ENCODE measurements at regions not wholly inside any gene's neighbourhood (a gene's known extent, or its start where the extent isn't known, plus 50 kb on each side); places are given as distances from the start of the nearest gene placed in this dataset.
"Not testable (repeated sequence)": the region's sequence is repeated elsewhere in the genome, so short reads cannot be mapped to it uniquely, and the experiment has no call there.

DNA sequence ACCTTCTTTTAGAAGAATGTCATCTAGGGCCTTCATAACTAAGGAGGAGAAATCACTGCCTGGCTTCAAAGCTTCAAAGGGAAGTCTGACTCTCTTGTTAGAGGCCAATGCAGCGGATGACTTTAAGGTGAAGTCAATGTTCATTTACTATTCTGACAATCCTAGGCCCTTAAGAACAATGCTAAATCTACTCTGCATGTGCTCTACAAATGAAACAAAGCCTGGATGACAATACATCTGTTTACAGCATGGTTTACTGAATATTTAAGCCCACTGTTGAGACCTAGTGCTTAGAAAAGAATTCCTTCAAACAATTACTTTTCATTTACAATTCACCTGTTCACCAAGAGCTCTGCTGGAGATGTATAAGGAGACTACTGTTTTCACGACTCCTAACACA, 160.4 kb upstream of the EPHA3 start:
- DNase-seq = no peak

DNA sequence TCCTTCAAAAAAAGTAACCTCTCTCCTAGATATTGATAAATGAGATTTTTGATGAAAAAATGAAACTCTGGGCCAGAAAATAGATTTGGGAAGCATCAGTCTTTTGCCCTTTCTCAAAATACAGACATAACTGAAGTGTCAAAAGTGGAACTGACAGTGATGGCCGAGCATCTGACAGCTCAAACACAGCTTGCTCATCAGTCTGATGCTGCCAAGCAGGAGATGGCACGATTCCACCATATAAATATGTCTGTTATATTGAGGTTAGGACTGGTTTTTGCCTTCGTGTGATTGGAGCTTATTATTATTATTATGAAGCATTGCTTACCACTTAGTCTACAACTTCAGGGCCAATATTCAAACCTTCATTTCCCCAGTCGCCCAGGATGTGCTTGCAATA, 152.6 kb upstream of the EPHA3 start:
- DNase-seq = no peak

DNA sequence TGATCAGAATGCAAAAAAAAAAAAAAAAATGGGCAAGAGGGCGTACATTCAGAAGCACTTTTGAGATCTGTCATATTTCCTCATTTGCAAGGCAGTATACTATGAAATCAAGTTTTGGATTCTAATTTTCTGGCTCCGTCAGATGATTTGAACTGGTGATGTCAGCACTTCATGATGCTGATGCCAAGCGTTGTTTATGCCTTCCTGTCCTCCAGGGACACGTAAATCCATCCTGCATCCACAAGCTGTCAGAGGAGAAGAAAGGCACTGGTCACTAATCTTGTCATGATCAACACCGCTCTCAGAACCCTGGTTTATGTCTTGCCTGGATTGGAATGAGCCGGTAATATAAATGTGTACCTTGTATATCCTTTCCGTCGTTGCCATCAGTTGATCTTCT, 152.1 kb upstream of the EPHA3 start:
- DNase-seq = no peak

DNA sequence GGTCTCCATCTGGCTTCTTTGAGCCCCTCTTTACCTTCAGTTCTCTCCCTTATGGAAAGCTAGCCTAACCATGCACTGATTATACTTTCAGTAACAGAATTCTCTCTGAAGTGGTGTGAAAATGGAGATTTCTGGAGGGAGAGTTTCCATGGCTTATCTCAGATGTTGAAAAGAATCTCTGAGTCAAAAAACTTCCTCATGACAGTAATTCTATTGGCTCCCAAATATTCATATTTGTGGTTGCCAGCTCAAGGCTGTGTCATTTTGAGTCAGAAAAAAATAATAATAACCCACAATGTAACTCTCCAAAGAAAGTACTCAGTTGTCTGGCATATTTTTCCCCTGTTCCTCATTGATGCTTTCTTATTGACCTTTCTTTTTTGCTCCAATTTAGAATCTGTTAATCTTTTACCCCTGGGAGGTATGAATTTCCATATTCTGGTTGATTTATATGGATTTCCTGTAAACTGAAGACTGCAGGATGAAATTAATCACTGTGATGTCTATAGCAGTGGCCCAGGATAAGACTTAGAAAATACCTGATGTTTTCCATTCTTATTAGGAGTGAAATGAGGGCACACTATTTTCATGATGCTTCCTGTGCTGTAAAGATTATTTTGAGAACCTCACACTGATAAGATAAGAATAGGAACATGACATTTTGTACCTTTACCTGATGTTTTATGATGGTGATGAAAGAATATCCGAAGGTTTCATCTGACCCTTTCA, 149.5 kb upstream of the EPHA3 start:
- no peak for DNase-seq

DNA sequence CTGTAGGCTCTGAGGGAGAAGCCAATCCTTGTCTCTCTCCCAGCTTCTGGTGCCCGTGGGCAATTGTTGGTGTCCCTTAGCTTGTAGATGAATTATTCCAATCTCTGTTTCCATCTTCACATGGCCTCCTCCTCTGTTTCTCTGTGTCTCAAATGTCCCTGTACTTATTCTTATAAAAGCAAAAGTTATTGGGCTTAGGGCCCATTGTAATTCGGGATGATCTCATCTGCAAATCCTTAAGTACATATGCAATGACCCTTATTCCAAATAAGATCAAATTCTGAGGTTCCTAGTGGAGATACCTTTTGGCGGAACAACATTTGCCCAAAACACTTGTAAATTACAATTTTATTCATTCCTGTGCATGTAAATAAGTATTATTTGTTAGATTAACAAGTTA, 147.4 kb upstream of the EPHA3 start:
- no peak for DNase-seq

- no peak for DNase-seq
Observed at GRCh38 chr3:88963003-88963402, 144.4 kb upstream of the EPHA3 start.

- DNase-seq = no peak
Observed at GRCh38 chr3:88979760-88980159, 127.7 kb upstream of the EPHA3 start.

DNA sequence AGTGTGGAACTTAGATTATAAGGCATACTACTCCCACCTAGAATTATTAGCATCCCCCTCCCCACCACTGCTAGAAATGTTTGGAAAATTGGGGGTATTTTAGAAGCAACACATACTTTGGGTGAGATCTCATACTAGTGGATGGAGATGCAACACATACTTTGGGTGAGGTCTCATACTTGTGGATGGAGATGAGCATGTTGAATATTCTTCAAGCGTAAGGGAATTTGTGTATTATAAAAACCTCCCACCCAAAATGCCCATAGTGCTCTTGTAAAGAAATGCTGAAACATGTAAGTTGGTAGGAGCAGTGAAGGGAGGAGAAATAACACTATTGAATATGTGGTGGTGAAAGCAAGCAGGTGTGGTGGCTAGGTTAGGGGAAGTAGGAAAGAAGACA, 124.0 kb upstream of the EPHA3 start:
- no peak for DNase-seq

GRCh38 chr3:88984256-88984655, 123.2 kb upstream of the EPHA3 start:
- DNase-seq = no peak

DNA sequence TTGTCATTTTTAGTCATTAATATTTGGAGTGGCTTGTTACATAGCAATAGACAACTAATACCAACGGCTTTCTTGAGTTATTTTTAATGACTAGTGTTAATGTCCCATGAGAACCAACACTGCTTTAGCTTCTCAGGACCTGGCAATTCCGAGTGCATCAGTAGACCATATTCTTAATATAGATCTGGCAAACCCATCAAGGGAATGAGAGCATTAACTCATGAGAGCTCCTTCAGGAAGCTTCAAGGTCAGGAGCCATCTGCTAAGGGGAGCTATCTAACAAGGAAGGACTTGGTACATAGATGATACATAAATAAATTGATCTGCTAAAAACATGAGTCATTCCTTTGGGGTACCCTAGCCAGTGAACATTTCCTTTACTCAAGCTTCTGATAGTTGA, 122.6 kb upstream of the EPHA3 start:
- DNase-seq = no peak

DNA sequence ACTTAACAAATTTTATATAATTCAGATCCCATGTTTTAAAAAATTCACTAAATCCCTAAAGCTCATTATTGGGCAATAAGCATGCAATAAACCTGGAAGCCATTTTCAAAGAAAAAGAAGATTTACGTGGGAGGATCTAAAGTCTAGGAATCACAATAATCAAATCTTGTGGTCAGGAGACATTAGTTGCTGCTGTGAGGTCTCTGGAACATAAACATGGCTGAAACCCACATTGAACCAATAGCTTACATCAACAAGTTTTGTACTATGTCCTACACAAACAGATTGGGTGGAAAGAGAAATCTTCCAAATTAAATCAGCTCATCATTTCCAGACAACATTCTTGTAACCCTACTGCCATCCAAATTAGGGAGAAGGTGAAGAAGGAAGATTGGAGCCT, 121.9 kb upstream of the EPHA3 start:
- DNase-seq = no peak

DNA sequence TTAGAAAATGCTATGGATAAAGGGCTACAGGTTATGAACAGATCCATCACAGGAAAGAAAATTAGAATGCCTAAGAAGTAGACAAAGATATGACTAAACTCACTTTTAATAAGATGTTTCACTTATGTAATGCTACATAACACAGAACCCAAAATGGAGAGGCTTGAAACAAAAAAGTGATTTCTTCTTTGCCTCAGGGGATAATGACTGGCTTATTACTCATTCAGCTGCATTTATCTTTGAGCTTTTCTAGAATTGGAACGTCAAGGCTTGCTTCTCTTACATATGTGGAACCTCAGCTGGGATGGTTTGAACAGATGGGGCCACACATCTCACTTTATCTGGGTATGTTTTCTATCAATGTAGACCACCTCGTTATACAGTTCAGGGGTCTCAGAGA, 120.6 kb upstream of the EPHA3 start:
- no peak for DNase-seq

DNA sequence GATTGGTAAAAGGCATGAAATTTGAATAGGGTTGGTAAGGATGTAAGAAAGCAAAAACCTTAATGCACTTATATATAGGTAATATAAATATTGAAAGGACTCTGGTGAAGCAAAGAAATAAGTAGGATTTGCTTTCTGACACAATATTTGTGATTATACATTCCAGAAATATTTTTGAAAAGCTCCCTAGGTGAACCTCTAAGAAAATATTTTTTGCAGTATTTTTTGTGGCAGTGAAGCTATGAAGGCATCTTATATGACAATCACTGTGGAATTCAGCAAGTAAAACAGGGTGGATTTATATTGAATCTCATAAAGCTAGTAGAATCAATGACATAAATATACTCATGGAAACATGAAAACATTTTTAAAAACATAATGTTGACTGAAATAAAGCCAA, 119.6 kb upstream of the EPHA3 start:
- DNase-seq = no peak

GRCh38 chr3:88988906-88989305, 118.5 kb upstream of the EPHA3 start:
- no peak for DNase-seq

DNA sequence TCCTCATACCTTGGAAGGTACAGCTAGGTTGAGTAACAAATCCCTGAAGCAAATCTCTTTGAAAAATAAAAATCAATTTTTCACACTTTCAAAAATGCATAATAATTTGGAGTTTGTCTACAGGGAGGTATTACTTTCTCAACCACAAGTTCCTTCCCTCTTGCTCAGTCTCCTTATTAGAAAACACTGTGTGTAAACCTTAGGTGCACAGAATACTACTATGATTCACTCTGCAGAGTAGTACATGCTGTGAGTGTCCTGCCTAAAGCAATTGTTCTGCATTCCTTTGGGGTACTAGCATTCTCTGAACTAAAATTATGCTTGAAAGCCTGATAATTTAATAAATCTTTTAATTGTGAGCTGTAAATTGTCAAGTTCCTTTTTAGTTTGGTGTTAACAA, 115.9 kb upstream of the EPHA3 start:
- no peak for DNase-seq

DNA sequence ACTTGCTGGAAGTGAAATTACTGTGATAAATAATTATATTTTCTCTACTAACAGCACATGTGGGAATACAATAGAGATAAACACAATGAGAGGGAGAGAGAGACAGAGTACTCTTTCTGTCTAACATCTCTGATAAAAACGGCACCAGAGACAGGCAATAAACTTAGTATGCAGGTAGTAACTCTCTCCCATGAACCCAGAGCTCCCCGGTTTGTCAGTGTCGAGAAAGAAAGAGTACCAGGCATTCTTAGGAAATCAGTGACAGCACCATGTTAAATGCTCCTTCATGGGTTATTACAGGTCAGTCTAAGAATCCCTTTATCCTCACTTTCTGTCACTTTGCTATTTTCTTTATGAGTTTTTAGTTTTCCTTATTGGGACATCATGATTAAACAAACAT, 110.7 kb upstream of the EPHA3 start:
- DNase-seq = peak in 1 of 51 donors; percentile 6

DNA sequence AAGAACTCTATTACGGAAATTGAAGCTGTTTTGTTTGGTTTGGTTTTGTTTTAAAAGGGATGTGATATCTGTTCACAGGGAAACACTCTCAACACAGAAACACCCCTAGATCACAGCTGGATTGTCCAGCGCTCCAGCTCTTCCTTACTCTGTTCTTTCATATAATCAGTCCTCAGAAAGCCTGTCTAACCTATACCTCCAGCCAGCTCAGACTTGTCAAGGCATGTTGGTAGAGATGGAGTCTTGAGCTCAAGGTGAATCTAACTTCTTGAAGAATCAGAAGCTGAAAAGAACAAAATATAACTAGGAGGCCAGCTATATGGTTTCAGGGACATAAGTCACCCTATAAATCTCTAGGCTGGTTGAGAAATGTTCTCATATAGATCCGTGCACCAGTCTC, 110.2 kb upstream of the EPHA3 start:
- no peak for DNase-seq

- DNase-seq = no peak
Observed at GRCh38 chr3:89000886-89001285, 106.5 kb upstream of the EPHA3 start.

DNA sequence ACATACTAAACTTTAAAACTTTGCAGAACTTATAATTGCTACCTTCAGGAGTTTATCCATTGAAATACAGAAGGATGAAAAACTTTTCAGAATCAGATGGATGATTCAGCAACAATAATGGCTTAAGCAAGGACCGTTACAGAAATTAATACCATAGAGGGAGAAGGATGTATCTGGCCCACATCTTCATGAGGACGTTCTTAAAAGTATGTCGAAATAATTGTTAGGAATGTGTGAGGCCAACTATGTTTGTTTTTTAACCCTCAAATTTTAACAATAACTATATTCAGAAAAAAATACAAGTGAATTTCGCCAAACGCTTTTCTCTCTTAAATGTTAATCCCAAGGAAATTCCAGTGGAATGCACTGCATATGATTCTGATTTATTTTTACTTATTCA, 105.2 kb upstream of the EPHA3 start:
- DNase-seq = no peak

DNA sequence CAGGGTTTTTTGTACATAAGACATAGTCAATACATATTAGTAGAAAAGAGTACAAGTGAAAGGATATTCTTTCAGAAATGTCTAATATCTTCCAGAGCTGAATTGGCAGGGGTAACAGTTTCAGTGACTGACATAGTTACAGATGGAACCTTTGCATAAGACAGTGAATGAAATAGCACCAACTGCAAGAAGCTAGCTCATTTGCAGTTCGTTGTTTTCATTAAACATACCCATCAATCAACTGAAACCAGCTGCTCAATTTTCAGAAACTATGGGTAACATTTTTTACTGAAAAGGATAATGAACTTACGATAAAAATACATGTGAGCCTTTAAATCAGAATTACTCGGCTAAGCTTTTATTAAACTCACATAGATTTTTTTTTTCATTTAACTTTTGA, 93.9 kb upstream of the EPHA3 start:
- DNase-seq = no peak

DNA sequence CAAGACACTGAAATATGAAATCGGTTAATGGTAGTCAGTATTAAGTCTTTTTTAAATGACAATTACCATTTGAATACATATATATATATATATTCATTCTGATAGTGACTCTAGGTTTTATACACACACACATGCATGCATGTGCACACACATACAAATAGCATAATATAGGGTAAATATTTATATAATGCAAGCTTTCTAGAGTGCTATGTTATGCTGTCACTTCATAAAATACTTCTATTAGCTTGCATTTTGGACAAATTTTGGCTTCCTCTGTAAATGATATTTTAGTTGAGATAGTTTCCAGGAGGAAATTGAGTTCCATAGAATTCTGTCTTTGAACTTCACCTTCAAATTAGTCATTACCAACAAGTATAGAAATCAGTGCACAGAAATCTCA, 89.9 kb upstream of the EPHA3 start:
- no peak for DNase-seq

DNA sequence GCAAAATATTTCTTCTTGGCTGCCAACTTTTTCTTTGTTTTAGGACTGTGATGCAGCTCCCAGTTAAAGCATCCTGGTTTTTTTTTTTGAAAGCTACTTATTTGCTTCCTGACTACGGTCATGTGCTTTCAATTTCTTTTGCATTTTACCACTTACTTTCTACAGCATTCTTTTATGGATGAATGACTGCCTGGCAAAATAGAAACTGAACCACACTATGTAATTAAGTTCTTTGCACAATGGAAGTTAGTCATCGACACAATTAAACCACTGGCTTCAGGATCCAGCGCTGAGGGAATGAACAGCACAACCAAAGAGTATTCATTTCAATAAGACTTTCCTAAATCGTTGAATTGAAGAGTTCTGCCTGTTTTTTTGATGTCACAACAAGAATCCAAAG, 82.2 kb upstream of the EPHA3 start:
- DNase-seq = peak in 2 of 51 donors; percentile 3 to 13

GRCh38 chr3:89032346-89033013, 74.9 kb upstream of the EPHA3 start:
- no peak for DNase-seq

- not testable (repeated sequence) for DNase-seq
Observed at GRCh38 chr3:89034723-89035122, 72.7 kb upstream of the EPHA3 start.
